ENCODE measurements at regions not wholly inside any gene's neighbourhood (a gene's known extent, or its start where the extent isn't known, plus 50 kb on each side); places are given as distances from the start of the nearest gene placed in this dataset.

DNA sequence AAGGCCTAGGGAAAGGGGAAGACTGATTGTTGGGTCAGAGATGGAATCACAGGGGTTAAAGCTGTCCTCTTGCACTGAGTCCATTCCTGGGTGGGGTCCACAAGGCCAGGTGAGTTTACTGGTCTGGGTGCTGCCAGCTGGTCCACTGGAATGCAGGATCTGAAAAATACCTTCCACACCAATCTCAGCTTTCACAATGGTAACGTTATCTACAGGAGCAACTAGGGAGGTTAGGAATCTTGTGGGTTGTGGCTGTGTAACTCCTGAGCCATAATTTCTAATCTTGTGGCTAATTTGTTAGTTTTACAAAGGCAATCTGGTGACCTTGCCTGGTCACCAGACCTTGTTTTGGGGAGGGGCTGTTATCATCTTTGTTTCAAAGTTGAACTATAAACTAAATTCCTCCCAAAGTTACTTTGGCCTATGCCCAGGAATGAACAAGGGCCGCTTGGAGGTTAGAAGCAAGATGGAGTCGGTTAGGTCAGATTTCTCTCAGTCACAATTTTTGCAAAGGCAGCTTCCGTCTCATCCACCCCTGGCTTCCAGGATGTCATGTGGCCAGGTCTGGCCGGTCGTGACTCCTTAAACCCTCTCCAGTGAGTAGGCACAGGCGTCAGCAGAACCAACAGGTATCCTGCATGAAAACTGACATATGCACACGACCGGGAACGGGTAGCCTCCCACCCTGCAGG lies 123.3 kb upstream of the SH3BP4 start:
- no peak overlapping the region for H3K4me3 ChIP-seq (ENCODE audit: low read depth, low read length)
- TF ChIP-seq CTCF (IDR thresholded peaks at IDR 0.05; ENCODE audit: low read depth, low read length) = no peak
- no peak for TF ChIP-seq MAX (IDR thresholded peaks at IDR 0.05; ENCODE audit: low read depth, low read length)
- TF ChIP-seq POLR2A (IDR thresholded peaks at IDR 0.05; ENCODE audit: extremely low read depth, insufficient read length) = no peak
- TF ChIP-seq MYC (IDR thresholded peaks at IDR 0.05; ENCODE audit: low read depth, low read length) = no peak
- no peak for DNase-seq (ENCODE audit: low read depth)

GRCh38 chr2:234827096-234827860 lies 124.5 kb upstream of the SH3BP4 start:
- no peak for DNase-seq (ENCODE audit: low read depth)
- H3K4me3 ChIP-seq (ENCODE audit: low read depth, low read length) = no peak overlapping the region
- TF ChIP-seq MAX (IDR thresholded peaks at IDR 0.05; ENCODE audit: low read depth, low read length) = no peak
- no peak for TF ChIP-seq MYC (IDR thresholded peaks at IDR 0.05; ENCODE audit: low read depth, low read length)
- no peak for TF ChIP-seq CTCF (IDR thresholded peaks at IDR 0.05; ENCODE audit: low read depth, low read length)
- TF ChIP-seq POLR2A (IDR thresholded peaks at IDR 0.05; ENCODE audit: extremely low read depth, insufficient read length) = no peak

DNA sequence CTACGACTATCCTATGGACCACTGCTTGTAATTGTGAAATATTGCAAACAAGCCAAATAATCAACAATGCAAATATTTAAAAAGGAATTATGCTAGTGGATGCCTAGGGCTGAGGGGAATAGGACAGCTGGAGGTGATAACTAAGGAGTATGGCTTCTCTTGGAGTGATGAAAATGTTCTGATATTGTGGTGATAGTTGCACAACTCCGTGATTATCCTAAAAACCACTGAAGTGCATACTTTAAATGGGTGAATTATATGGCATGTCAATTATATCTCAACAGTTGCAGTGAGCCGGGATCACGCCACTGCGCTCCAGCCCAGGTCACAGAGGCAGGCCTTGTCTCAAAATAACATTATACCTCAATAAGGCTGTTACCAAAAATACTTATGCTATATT lies 125.1 kb upstream of the SH3BP4 start:
- no peak for TF ChIP-seq MAX (IDR thresholded peaks at IDR 0.05; ENCODE audit: low read depth, low read length)
- DNase-seq (ENCODE audit: low read depth) = no peak
- H3K4me3 ChIP-seq (ENCODE audit: low read depth, low read length) = no peak overlapping the region

- DNase-seq (ENCODE audit: low read depth) = no peak
- TF ChIP-seq POLR2A (IDR thresholded peaks at IDR 0.05; ENCODE audit: extremely low read depth, insufficient read length) = no peak
- TF ChIP-seq MAX (IDR thresholded peaks at IDR 0.05; ENCODE audit: low read depth, low read length) = no peak
- TF ChIP-seq MYC (IDR thresholded peaks at IDR 0.05; ENCODE audit: low read depth, low read length) = no peak
- no peak for TF ChIP-seq CTCF (IDR thresholded peaks at IDR 0.05; ENCODE audit: low read depth, low read length)
- no peak overlapping the region for H3K4me3 ChIP-seq (ENCODE audit: low read depth, low read length)
Measured at GRCh38 chr2:234825616-234826015, 126.2 kb upstream of the SH3BP4 start.

GRCh38 chr2:234823877-234824376 lies 127.9 kb upstream of the SH3BP4 start:
- no peak for TF ChIP-seq MYC (IDR thresholded peaks at IDR 0.05; ENCODE audit: low read depth, low read length)
- TF ChIP-seq POLR2A (IDR thresholded peaks at IDR 0.05; ENCODE audit: extremely low read depth, insufficient read length) = no peak
- TF ChIP-seq CTCF (IDR thresholded peaks at IDR 0.05; ENCODE audit: low read depth, low read length) = no peak
- TF ChIP-seq MAX (IDR thresholded peaks at IDR 0.05; ENCODE audit: low read depth, low read length) = no peak
- no peak overlapping the region for H3K4me3 ChIP-seq (ENCODE audit: low read depth, low read length)
- DNase-seq (ENCODE audit: low read depth) = no peak
